Right cardiac atrium (tissue), 5 donors: ENCODE measurements at regions not wholly inside any gene's neighbourhood (a gene's known extent, or its start where the extent isn't known, plus 50 kb on each side); places are given as distances from the start of the nearest gene placed in this dataset.
A peak's percentile ranks its signal among the peaks of the same experiment; 100 is the strongest.

ENCODE experiments used
- ATAC-seq, 2 donors: fragments of 200-7000 bp; cut with Tn5 transposase; one replicate each; pipeline versions ENCODE4 v1.8.0 to v1.9.1; 2020; ENCODE audit warnings: moderate library complexity in 2 of 2, mild to moderate bottlenecking in 1 of 2
- DNase-seq, 3 donors: peaks; one replicate each; pipeline ENCODE4 v3.0.0-alpha.2; 2020
- H3K27ac ChIP-seq: one replicate; pipeline ENCODE4 v1.5.1; 2013; ENCODE audit warnings: mild to moderate bottlenecking, low read length, control low read depth, moderate library complexity
- H3K27me3 ChIP-seq: one replicate; pipeline ENCODE4 v1.6.1; 2013; ENCODE audit not compliant: control insufficient read depth, insufficient read depth
- H3K4me1 ChIP-seq: one replicate; pipeline ENCODE4 v1.6.1; 2013; ENCODE audit warnings: low read length; ENCODE audit not compliant: control insufficient read depth, insufficient read depth
- H3K4me3 ChIP-seq: one replicate; pipeline ENCODE4 v1.5.1; 2013; ENCODE audit warnings: low read length, control low read depth
- H3K9me3 ChIP-seq: one replicate; pipeline ENCODE4 v1.6.1; 2013; ENCODE audit warnings: low read length; ENCODE audit not compliant: control insufficient read depth
- WGBS: extraction: QIAGEN DNeasy Blood & Tissue Kit; methylation state at CpG from one replicate; pipeline ENCODE4 v1.1.7; 2013; 5-methylcytosine and 5-hydroxymethylcytosine counted together
- intact Hi-C, 4 donors: fragments of 100-400 bp; cut with DNase I; formaldehyde crosslinking; loops; one replicate each; pipeline versions ENCODE4 v1.11.0 to v1.14.0; 2022 to 2023
- donor health status: healthy with polysubstance abuse.
- donor health status: DM: no; HTN: yes; CAD: no.
- donor health status: DM: no; HTN: no; CAD: no.
- donor health status: DM: no; HTN: yes; CAD: no; lungs with severe emphysema.
- donor health status: DM: yes; HTN: yes; CAD: no.

- WGBS = 20% methylated on average over 17 of the region's 17 CpGs
- ATAC-seq (peak; percentile 41 to 59), DNase-seq (peak; percentile 35 to 70 (median 53))
- no peaks in the 10 kb centered on the region for H3K27me3 ChIP-seq
- H3K4me1 ChIP-seq = peaks cover 3% of the 10 kb centered on the region
- H3K9me3 ChIP-seq = no peaks in the 10 kb centered on the region
- H3K4me3 ChIP-seq = peak overlapping the region; percentile 46
- peak overlapping the region; percentile 2 for H3K27ac ChIP-seq
- intact Hi-C loops = no loop called here
These were observed 453.8 kb upstream of the ZNF608 start for GRCh38 chr5:125199968-125200865.

GRCh38 chr5:125200866-125201373 lies 454.5 kb upstream of the ZNF608 start:
- Histone ChIP-seq H3K9me3 (no peaks in the 10 kb centered on the region), H3K4me1 (peaks cover 3% of the 10 kb centered on the region), H3K4me3 (peak overlapping the region; percentile 46), H3K27me3 (no peaks in the 10 kb centered on the region), H3K27ac (no peak overlapping the region)
- ATAC-seq = no peak
- 70% methylated on average over 5 of the region's 5 CpGs for WGBS
- intact Hi-C loops = no loop called here
- no peak for DNase-seq

- DNase-seq (no peak), ATAC-seq (no peak)
- intact Hi-C loops = no loop called here
- H3K27me3 ChIP-seq = no peaks in the 10 kb centered on the region
- H3K4me3 ChIP-seq = no peak overlapping the region
- peaks cover 3% of the 10 kb centered on the region for H3K4me1 ChIP-seq
- no peak overlapping the region for H3K27ac ChIP-seq
- WGBS = 87% methylated on average over 3 of the region's 3 CpGs
- H3K9me3 ChIP-seq = no peaks in the 10 kb centered on the region
These were observed 455.1 kb upstream of the ZNF608 start for GRCh38 chr5:125201446-125202052.

GRCh38 chr5:125202353-125202752 lies 455.9 kb upstream of the ZNF608 start:
- intact Hi-C loops = no loop called here
- no peak overlapping the region for H3K27ac ChIP-seq
- H3K4me1 ChIP-seq = peaks cover 3% of the 10 kb centered on the region
- WGBS = 93% methylated on average over 1 of the region's 1 CpG
- H3K9me3 ChIP-seq = no peaks in the 10 kb centered on the region
- no peak overlapping the region for H3K4me3 ChIP-seq
- ATAC-seq (no peak), DNase-seq (no peak)
- no peaks in the 10 kb centered on the region for H3K27me3 ChIP-seq

GRCh38 chr5:125202871-125203438 lies 456.5 kb upstream of the ZNF608 start:
- no peaks in the 10 kb centered on the region for H3K27me3 ChIP-seq
- WGBS = 67% methylated on average over 2 of the region's 2 CpGs
- ATAC-seq = no peak
- H3K27ac ChIP-seq = no peak overlapping the region
- DNase-seq = no peak
- H3K9me3 ChIP-seq = no peaks in the 10 kb centered on the region
- intact Hi-C loops = no loop called here
- H3K4me1 ChIP-seq = peaks cover 3% of the 10 kb centered on the region
- H3K4me3 ChIP-seq = no peak overlapping the region

- Histone ChIP-seq H3K27me3 (no peaks in the 10 kb centered on the region), H3K4me3 (no peak overlapping the region), H3K9me3 (no peaks in the 10 kb centered on the region), H3K4me1 (peaks cover 3% of the 10 kb centered on the region), H3K27ac (no peak overlapping the region)
- intact Hi-C loops = no loop called here
- 95% methylated on average over 2 of the region's 2 CpGs for WGBS
- DNase-seq (no peak), ATAC-seq (no peak)
These were observed 457.5 kb upstream of the ZNF608 start for GRCh38 chr5:125203912-125204311.

GRCh38 chr5:125205601-125206225 lies 459.3 kb upstream of the ZNF608 start:
- no peaks in the 10 kb centered on the region for H3K27me3 ChIP-seq
- intact Hi-C loops = no loop called here
- no peak overlapping the region for H3K27ac ChIP-seq
- no peak overlapping the region for H3K4me3 ChIP-seq
- H3K9me3 ChIP-seq = no peaks in the 10 kb centered on the region
- peaks cover 3% of the 10 kb centered on the region for H3K4me1 ChIP-seq
- no peak for DNase-seq
- no peak for ATAC-seq
- 77% methylated on average over 6 of the region's 6 CpGs for WGBS

GRCh38 chr5:125207856-125208255 lies 461.4 kb upstream of the ZNF608 start:
- no peak for ATAC-seq
- H3K27me3 ChIP-seq = no peaks in the 10 kb centered on the region
- intact Hi-C loops = no loop called here

GRCh38 chr5:125209650-125210049 lies 463.2 kb upstream of the ZNF608 start:
- H3K9me3 ChIP-seq = no peaks in the 10 kb centered on the region
- ATAC-seq = peak in 1 of 2 donors; percentile 24
- DNase-seq = peak in 2 of 3 donors; percentile 26 to 41
- H3K27ac ChIP-seq = no peak overlapping the region
- H3K4me1 ChIP-seq = peaks cover 2% of the 10 kb centered on the region
- no peaks in the 10 kb centered on the region for H3K27me3 ChIP-seq
- H3K4me3 ChIP-seq = no peak overlapping the region
- WGBS = 64% methylated on average over 2 of the region's 2 CpGs
- intact Hi-C loops = no loop called here

More at GRCh38 chr5:125207856-125208255, 461.4 kb upstream of the ZNF608 start:
- no peak for DNase-seq
- Histone ChIP-seq H3K9me3 (no peaks in the 10 kb centered on the region), H3K4me1 (peaks cover 2% of the 10 kb centered on the region), H3K4me3 (no peak overlapping the region), H3K27ac (no peak overlapping the region)

GRCh38 chr5:125210242-125210947 lies 464.0 kb upstream of the ZNF608 start:
- ATAC-seq = no peak
- Histone ChIP-seq H3K4me1 (peaks cover 2% of the 10 kb centered on the region), H3K4me3 (no peak overlapping the region), H3K27me3 (no peaks in the 10 kb centered on the region), H3K27ac (no peak overlapping the region), H3K9me3 (no peaks in the 10 kb centered on the region)
- 60% methylated on average over 1 of the region's 1 CpG for WGBS
- intact Hi-C loops = no loop called here
- DNase-seq = no peak
